Ovary (tissue), 3 donors: ENCODE measurements at regions not wholly inside any gene's neighbourhood (a gene's known extent, or its start where the extent isn't known, plus 50 kb on each side); places are given as distances from the start of the nearest gene placed in this dataset.

ENCODE experiments used
- CTCF ChIP-seq, 3 donors: fragments of 450-650 bp in 2 of 3; fragments of 200-600 bp in 1 of 3; IDR thresholded peaks; one replicate each; pipeline versions ENCODE4 v1.5.1 to v1.8.0; 2016 to 2022; ENCODE audit warnings: antibody characterized with exemption in 3 of 3, mild to moderate bottlenecking in 1 of 3
- EP300 ChIP-seq: sonication (generic); formaldehyde crosslinking; IDR thresholded peaks from one replicate; pipeline ENCODE4 v1.6.1; 2017; ENCODE audit warnings: antibody characterized with exemption
- POLR2A ChIP-seq: fragments of 450-650 bp; IDR thresholded peaks from one replicate; pipeline ENCODE4 v1.6.1; 2017; ENCODE audit warnings: antibody characterized with exemption, mild to moderate bottlenecking, moderate library complexity
- donor health status: DM: no; HTN: no; CAD: no.

- TF ChIP-seq CTCF (IDR thresholded peaks at IDR 0.05), result no peak
- TF ChIP-seq EP300, result no peak
- no peak for TF ChIP-seq POLR2A
Measured at GRCh38 chr9:82431121-82431520, 442.5 kb downstream of the SPATA31D1 start.
